Natural killer cell (primary cell): ENCODE measurements at regions not wholly inside any gene's neighbourhood (a gene's known extent, or its start where the extent isn't known, plus 50 kb on each side); places are given as distances from the start of the nearest gene placed in this dataset.

Experiments used
- ATAC-seq, 3 donors: fragments of 150-1000 bp in 2 of 3; fragments of 200-7000 bp in 1 of 3; cut with Tn5 transposase; 1 replicate in 1 of 3; 2 replicates in 2 of 3; pipeline ENCODE4 v1.10.0; 2021; ENCODE audit warnings: mild to moderate bottlenecking in 2 of 3, moderate library complexity in 2 of 3
- DNase-seq, 2 donors: peaks; one replicate each; pipeline versions ENCODE4 v3.0.0 to v3.0.0-alpha.2; 2013 to 2021; ENCODE audit warnings: mixed read lengths in 1 of 2
- H3K27ac ChIP-seq: one replicate; pipeline ENCODE4 v1.5.1; 2013; ENCODE audit warnings: mild to moderate bottlenecking, low read length
- H3K27me3 ChIP-seq: one replicate; pipeline ENCODE4 v1.6.1; 2013; ENCODE audit warnings: low read length; ENCODE audit not compliant: control insufficient read depth, insufficient read depth
- H3K36me3 ChIP-seq: one replicate; pipeline ENCODE4 v1.6.1; 2013; ENCODE audit warnings: low read length; ENCODE audit not compliant: control insufficient read depth, insufficient read depth
- H3K4me1 ChIP-seq: one replicate; pipeline ENCODE4 v1.6.1; 2013; ENCODE audit warnings: low read length; ENCODE audit not compliant: control insufficient read depth, insufficient read depth
- H3K4me3 ChIP-seq: one replicate; pipeline ENCODE4 v1.5.1; 2013; ENCODE audit warnings: low read length
- H3K9me3 ChIP-seq: one replicate; pipeline ENCODE4 v1.6.1; 2013; ENCODE audit warnings: low read length; ENCODE audit not compliant: control insufficient read depth, insufficient read depth
- H3K27ac Mint-ChIP-seq, 2 donors: one replicate each; pipeline ENCODE4 v1.8.0; 2022; ENCODE audit warnings: mild to moderate bottlenecking in 2 of 2, mixed read lengths in 2 of 2, moderate library complexity in 1 of 2
- H3K27me3 Mint-ChIP-seq, 2 donors: one replicate each; pipeline ENCODE4 v1.8.0; 2022; ENCODE audit warnings: low read depth in 2 of 2, mixed read lengths in 2 of 2
- H3K36me3 Mint-ChIP-seq: one replicate; pipeline ENCODE4 v1.8.0; 2022; ENCODE audit warnings: mixed read lengths
- H3K4me1 Mint-ChIP-seq, 2 donors: one replicate each; pipeline ENCODE4 v1.8.0; 2022; ENCODE audit warnings: mixed read lengths in 2 of 2
- H3K4me3 Mint-ChIP-seq: one replicate; pipeline ENCODE4 v1.8.0; 2022; ENCODE audit warnings: mild to moderate bottlenecking, moderate library complexity, mixed read lengths
- H3K9me3 Mint-ChIP-seq, 2 donors: one replicate each; pipeline ENCODE4 v1.8.0; 2022; ENCODE audit warnings: mixed read lengths in 2 of 2
- WGBS: methylation state at CpG from one replicate; pipeline ENCODE4 v1.1.7; 2013; ENCODE audit warnings: missing lambda C conversion rate; ENCODE audit not compliant: insufficient coverage; 5-methylcytosine and 5-hydroxymethylcytosine counted together
- intact Hi-C: fragments of 100-400 bp; cut with micrococcal nuclease; formaldehyde crosslinking; loops from one replicate; pipeline ENCODE4 v1.14.2; 2022
- TF ChIP-seq, protein P1 (sequence below): fragments of 200-600 bp; IDR thresholded peaks from one replicate; pipeline ENCODE4 v1.8.0; 2022; ENCODE audit warnings: antibody characterized with exemption

DNA sequence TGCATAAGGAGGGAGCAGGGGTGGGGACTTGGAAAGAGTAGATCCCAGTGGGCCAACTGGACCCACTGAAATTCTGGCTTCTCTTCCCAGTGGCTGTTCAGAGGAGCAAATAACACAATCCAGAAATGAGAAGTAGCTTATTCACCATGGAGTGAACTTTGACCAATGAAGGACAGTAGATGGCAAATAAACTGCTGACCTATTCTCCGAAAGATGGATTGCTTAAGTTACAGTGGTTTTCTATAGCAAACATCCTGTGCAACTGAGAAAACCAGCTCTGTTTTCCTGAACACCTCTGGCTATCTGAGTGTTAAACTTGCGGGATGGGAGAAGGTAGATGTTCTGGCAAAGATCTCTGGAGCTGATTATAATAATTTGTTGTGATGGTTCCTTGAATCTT lies 325.1 kb downstream of the SPATA31D1 start:
- H3K9me3 Mint-ChIP-seq = peaks cover 5 to 8% of the 10 kb centered on the region in 2 donors
- DNase-seq = no peak
- intact Hi-C loops = no loop called here
- WGBS = 94% methylated on average over 2 of the region's 2 CpGs
- ATAC-seq = no peak
- H3K36me3 Mint-ChIP-seq = no peaks in the 10 kb centered on the region
- Histone ChIP-seq H3K4me3 (no peak overlapping the region), H3K4me1 (no peaks in the 10 kb centered on the region), H3K36me3 (no peaks in the 10 kb centered on the region), H3K9me3 (no peaks in the 10 kb centered on the region), H3K27ac (no peak overlapping the region), H3K27me3 (no peaks in the 10 kb centered on the region)
- no peaks in the 10 kb centered on the region for H3K4me1 Mint-ChIP-seq
- TF ChIP-seq, protein P1, sequence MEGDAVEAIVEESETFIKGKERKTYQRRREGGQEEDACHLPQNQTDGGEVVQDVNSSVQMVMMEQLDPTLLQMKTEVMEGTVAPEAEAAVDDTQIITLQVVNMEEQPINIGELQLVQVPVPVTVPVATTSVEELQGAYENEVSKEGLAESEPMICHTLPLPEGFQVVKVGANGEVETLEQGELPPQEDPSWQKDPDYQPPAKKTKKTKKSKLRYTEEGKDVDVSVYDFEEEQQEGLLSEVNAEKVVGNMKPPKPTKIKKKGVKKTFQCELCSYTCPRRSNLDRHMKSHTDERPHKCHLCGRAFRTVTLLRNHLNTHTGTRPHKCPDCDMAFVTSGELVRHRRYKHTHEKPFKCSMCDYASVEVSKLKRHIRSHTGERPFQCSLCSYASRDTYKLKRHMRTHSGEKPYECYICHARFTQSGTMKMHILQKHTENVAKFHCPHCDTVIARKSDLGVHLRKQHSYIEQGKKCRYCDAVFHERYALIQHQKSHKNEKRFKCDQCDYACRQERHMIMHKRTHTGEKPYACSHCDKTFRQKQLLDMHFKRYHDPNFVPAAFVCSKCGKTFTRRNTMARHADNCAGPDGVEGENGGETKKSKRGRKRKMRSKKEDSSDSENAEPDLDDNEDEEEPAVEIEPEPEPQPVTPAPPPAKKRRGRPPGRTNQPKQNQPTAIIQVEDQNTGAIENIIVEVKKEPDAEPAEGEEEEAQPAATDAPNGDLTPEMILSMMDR = no peak
- no peak overlapping the region for H3K27ac Mint-ChIP-seq
- no peaks in the 10 kb centered on the region for H3K27me3 Mint-ChIP-seq
- H3K4me3 Mint-ChIP-seq = no peak overlapping the region

DNA sequence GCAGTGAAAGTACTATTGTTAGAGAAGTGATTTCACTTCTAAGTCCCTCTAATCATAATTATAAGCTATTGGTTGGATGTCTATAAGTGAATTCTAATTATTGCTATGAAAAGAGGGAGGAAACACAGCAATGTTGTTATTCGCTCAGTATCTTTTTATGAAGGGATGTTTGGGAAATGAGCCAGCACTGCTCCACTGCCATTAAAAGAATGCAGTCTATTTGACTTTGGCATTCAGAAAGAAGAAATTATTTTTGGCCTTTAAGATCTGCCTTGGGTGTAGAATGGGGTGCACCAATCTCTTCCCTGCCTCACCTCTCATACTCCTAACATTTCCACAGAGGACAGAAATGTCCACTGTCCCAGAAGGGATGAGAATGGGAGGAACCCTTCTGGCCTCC lies 332.0 kb downstream of the SPATA31D1 start:
- Mint-ChIP-seq H3K4me1 (no peaks in the 10 kb centered on the region), H3K27me3 (no peaks in the 10 kb centered on the region), H3K9me3 (peaks cover 7 to 14% of the 10 kb centered on the region in 2 donors), H3K27ac (no peak overlapping the region), H3K36me3 (no peaks in the 10 kb centered on the region), H3K4me3 (no peak overlapping the region)
- Histone ChIP-seq H3K36me3 (no peaks in the 10 kb centered on the region), H3K4me1 (no peaks in the 10 kb centered on the region), H3K4me3 (no peak overlapping the region), H3K27ac (no peak overlapping the region), H3K27me3 (no peaks in the 10 kb centered on the region), H3K9me3 (no peaks in the 10 kb centered on the region)
- WGBS = 75% methylated on average over 1 of the region's 1 CpG
- ATAC-seq (no peak), DNase-seq (no peak)
- TF ChIP-seq, protein P1 = no peak
- intact Hi-C loops = no loop called here

DNA sequence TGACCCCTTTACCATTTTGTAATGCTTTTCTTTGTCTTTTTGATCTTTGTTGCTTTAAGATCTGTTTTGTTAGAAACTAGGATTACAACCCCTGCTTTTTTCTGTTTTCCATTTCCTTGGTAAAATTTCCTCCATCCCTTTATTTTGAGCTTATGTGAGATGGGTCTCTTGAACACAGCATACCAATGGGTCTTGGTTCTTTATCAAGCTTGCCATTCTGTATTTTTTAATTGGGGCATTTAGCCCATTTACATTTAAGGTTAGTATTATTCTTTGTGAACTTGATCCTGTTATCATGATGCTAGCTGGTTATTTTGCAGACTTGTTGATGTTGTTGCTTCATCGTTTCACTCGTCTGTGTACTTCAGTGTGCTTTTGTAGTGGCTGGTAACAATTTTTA lies 337.3 kb downstream of the SPATA31D1 start:
- Histone ChIP-seq H3K27me3 (no peaks in the 10 kb centered on the region), H3K36me3 (no peaks in the 10 kb centered on the region), H3K4me1 (no peaks in the 10 kb centered on the region), H3K4me3 (no peak overlapping the region), H3K27ac (no peak overlapping the region), H3K9me3 (no peaks in the 10 kb centered on the region)
- H3K36me3 Mint-ChIP-seq = peaks cover 8% of the 10 kb centered on the region
- no peak overlapping the region for H3K27ac Mint-ChIP-seq
- no peak for ATAC-seq
- no peak overlapping the region for H3K4me3 Mint-ChIP-seq
- DNase-seq = no peak
- TF ChIP-seq, protein P1 = no peak
- WGBS = 100% methylated on average over 1 of the region's 2 CpGs
- intact Hi-C loops = no loop called here
- peaks cover 16 to 22% of the 10 kb centered on the region in 2 donors for H3K9me3 Mint-ChIP-seq
- H3K27me3 Mint-ChIP-seq = no peaks in the 10 kb centered on the region
- no peaks in the 10 kb centered on the region for H3K4me1 Mint-ChIP-seq

DNA sequence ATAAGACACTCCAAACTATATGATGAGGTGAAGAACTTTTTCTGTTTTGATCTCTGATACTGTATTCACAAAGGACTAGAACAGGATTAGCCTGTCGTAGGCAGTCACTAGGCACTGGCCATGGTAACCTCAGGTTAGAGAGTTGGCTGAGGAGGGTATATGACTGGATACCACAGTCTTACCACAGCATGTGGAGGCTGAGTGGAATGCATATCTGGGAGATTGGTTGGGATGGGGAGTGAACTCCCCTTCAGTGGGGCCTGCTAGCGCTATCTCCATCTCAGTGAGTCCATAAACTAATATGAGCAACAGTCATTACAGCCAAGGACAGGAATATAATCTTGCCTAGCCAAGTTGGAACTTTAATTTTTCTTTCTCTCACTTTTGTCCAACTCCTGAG lies 339.1 kb downstream of the SPATA31D1 start:
- Mint-ChIP-seq H3K36me3 (peaks cover 8% of the 10 kb centered on the region), H3K4me1 (no peaks in the 10 kb centered on the region), H3K27me3 (no peaks in the 10 kb centered on the region), H3K27ac (no peak overlapping the region), H3K9me3 (peaks cover 14 to 20% of the 10 kb centered on the region in 2 donors), H3K4me3 (no peak overlapping the region)
- H3K36me3 ChIP-seq = no peaks in the 10 kb centered on the region
- no peaks in the 10 kb centered on the region for H3K9me3 ChIP-seq
- TF ChIP-seq, protein P1 = no peak
- H3K27ac ChIP-seq = no peak overlapping the region
- no peaks in the 10 kb centered on the region for H3K27me3 ChIP-seq
- DNase-seq (no peak), ATAC-seq (no peak)
- WGBS = 87% methylated on average over 2 of the region's 2 CpGs
- no peaks in the 10 kb centered on the region for H3K4me1 ChIP-seq
- intact Hi-C loops = no loop called here
- H3K4me3 ChIP-seq = no peak overlapping the region
